ENCODE measurements at regions not wholly inside any gene's neighbourhood (a gene's known extent, or its start where the extent isn't known, plus 50 kb on each side); places are given as distances from the start of the nearest gene placed in this dataset.

DNA sequence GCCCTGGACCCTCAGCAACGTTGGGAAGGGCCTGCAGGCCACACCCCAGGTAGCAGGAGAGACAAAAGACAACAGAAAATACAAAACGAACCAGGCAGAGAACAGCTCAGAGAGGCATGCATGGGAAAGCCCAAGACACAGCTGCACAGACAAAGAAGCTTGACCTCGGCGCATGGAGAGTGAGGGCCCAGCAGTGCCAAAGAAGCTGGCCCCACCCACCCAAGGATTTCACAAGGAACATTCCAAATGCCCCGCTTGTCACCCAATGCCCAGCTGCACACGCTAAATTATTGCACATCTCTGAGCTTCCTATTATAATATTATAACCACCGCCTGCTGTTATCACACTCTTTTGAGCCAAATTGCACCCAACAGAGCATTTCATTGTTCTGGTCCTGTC lies 147.7 kb upstream of the TBL1X start:
- TF ChIP-seq GTF2F1 (IDR thresholded peaks at IDR 0.05; ENCODE audit: borderline replicate concordance, low read depth, low read length): no peak
- TF ChIP-seq CEBPB (IDR thresholded peaks at IDR 0.05; ENCODE audit: low read depth, low read length): no peak
- TF ChIP-seq POLR2A (IDR thresholded peaks at IDR 0.05; ENCODE audit: control extremely low read depth in 1 of 2, low read depth in 2 of 2, low read length in 2 of 2): no peak
- TF ChIP-seq ZNF274 (IDR thresholded peaks at IDR 0.05; ENCODE audit: borderline replicate concordance, extremely low read depth, low read length): no peak
- no peak for TF ChIP-seq CHD1 (IDR thresholded peaks at IDR 0.05; ENCODE audit: low read depth, low read length)
- no peak for TF ChIP-seq CTCF (IDR thresholded peaks at IDR 0.05; ENCODE audit: control extremely low read depth in 1 of 3, insufficient read depth in 1 of 3, low read depth in 1 of 3, low read length in 3 of 3)
- TF ChIP-seq POLR2AphosphoS5 (IDR thresholded peaks at IDR 0.05; ENCODE audit: low read depth, low read length): no peak
- no peak for TF ChIP-seq RAD21 (IDR thresholded peaks at IDR 0.05 in 1 of 2, conservative IDR thresholded peaks at IDR 0.05 in 1 of 2; ENCODE audit: low read depth in 2 of 2, low read length in 2 of 2)
- TF ChIP-seq EZH2 (IDR thresholded peaks at IDR 0.05; ENCODE audit: low read depth, low read length, severe bottlenecking): no peak
- no peak for TF ChIP-seq JUN (IDR thresholded peaks at IDR 0.05; ENCODE audit: low read depth, low read length)
- no peak for TF ChIP-seq NRF1 (IDR thresholded peaks at IDR 0.05; ENCODE audit: low read depth, low read length)
- TF ChIP-seq SRF (IDR thresholded peaks at IDR 0.05; ENCODE audit: low read depth, low read length): no peak
- no peak for TF ChIP-seq JUND (IDR thresholded peaks at IDR 0.05; ENCODE audit: low read length)
